ENCODE measurements at regions not wholly inside any gene's neighbourhood (a gene's known extent, or its start where the extent isn't known, plus 50 kb on each side); places are given as distances from the start of the nearest gene placed in this dataset.

DNA sequence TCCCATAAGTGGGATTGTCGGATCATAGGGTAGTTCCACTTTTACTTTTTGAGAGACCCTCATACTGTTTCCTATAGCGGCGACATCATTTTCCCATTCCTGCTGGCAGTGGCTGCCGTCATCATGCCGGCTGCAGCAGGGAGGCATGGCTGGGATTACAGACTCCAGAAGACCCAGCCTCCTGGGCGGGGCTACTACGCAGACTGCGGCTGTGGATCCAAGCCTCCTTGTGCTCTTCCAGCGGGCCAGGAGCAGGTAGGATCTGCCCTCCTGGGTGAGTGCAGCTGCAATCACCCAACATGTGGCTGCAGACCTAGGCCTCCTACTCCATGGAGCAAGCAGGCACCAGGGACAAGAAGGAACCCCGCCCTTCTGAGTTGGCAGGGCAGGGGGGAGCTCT is 359.2 kb downstream of the GALR1 start (continued):
- no peak for TF ChIP-seq NAIF1 (CRISPR knock-in tag; IDR thresholded peaks at IDR 0.05; ENCODE audit: borderline replicate concordance)

DNA sequence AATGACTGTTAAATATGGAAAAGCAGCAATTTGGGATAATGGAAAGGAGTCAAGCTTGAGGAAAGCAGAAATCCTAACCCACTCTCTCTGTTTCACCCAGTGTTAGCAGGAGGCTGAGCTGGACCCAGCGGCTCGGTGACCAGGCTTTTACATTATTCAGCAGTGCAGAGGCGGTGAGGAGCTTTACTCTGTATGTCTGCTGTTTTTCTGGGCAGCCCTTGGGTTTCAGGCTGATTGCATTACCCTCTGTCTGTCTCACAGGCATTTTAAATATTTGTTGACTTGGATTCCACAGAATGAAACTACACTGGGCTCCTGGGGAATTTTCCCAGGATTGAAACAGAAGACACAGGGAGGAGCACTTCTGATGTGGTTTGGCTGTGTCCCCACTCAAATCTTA is 368.0 kb downstream of the GALR1 start:
- Histone ChIP-seq H3K4me1 (ENCODE audit: insufficient read depth, low read length) (no peaks in the 10 kb centered on the region), H4K20me1 (ENCODE audit: insufficient read depth, low read length) (no peaks in the 10 kb centered on the region), H3K9ac (ENCODE audit: insufficient read depth, low read depth, low read length) (no peak overlapping the region), H3K36me3 (replicated peaks in 1 of 2; ENCODE audit: control insufficient read depth in 1 of 2, insufficient read depth in 2 of 2, low read length in 2 of 2) (no peaks in the 10 kb centered on the region), H2AFZ (ENCODE audit: low read length) (no peak overlapping the region), H3K27me3 (ENCODE audit: control insufficient read depth in 1 of 2, insufficient read depth in 2 of 2, low read length in 2 of 2) (no peaks in the 10 kb centered on the region), H3K9me3 (ENCODE audit: low read length) (no peaks in the 10 kb centered on the region), H3K4me3 (replicated peaks in 1 of 3; ENCODE audit: insufficient read depth in 1 of 3, low read depth in 2 of 3, low read length in 3 of 3) (no peak overlapping the region), H3K27ac (ENCODE audit: extremely low read length, insufficient read depth, low read length) (no peak overlapping the region), H3K79me2 (ENCODE audit: insufficient read depth, low read length) (no peaks in the 10 kb centered on the region), H3K4me2 (ENCODE audit: low read depth, low read length) (no peak overlapping the region)
- 0% methylated on average over 3 of the region's 3 CpGs for WGBS (ENCODE audit: low lambda C conversion rate)
- DNase-seq (ENCODE audit: low spot score), result no peak
- intact Hi-C loops (cut with micrococcal nuclease; ENCODE audit: unreplicated experiment) (no loop called here), in situ Hi-C loops (cut with HindIII; ENCODE audit: extremely low pct_ligation_motif_present, low pct_unique_long_range_greater_than_20kb) (no loop called here)
- CTCF ChIA-PET (ENCODE audit: low intra/inter-chr PET ratio, low total read pairs), result no interaction called here
- no TSS peak for BruUV-seq (replicated peaks)
- ATAC-seq, result no peak
- POLR2A ChIA-PET, result no interaction called here
- no peak for FAIRE-seq
- no peak for TF ChIP-seq HNRNPK (IDR thresholded peaks at IDR 0.05; ENCODE audit: low read depth, low read length, poor library complexity, severe bottlenecking)
- TF ChIP-seq GLI4 (CRISPR knock-in tag; IDR thresholded peaks at IDR 0.05; ENCODE audit: borderline replicate concordance), result no peak
- TF ChIP-seq EP300 (IDR thresholded peaks at IDR 0.05; ENCODE audit: low read depth in 2 of 2, low read length in 2 of 2), result no peak
- TF ChIP-seq EP300 (CRISPR knock-in tag; IDR thresholded peaks at IDR 0.05; ENCODE audit: borderline replicate concordance), result no peak
- TF ChIP-seq, protein P1, sequence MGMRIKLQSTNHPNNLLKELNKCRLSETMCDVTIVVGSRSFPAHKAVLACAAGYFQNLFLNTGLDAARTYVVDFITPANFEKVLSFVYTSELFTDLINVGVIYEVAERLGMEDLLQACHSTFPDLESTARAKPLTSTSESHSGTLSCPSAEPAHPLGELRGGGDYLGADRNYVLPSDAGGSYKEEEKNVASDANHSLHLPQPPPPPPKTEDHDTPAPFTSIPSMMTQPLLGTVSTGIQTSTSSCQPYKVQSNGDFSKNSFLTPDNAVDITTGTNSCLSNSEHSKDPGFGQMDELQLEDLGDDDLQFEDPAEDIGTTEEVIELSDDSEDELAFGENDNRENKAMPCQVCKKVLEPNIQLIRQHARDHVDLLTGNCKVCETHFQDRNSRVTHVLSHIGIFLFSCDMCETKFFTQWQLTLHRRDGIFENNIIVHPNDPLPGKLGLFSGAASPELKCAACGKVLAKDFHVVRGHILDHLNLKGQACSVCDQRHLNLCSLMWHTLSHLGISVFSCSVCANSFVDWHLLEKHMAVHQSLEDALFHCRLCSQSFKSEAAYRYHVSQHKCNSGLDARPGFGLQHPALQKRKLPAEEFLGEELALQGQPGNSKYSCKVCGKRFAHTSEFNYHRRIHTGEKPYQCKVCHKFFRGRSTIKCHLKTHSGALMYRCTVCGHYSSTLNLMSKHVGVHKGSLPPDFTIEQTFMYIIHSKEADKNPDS (CRISPR knock-in tag; IDR thresholded peaks at IDR 0.05), result no peak
- TF ChIP-seq SMYD3 (CRISPR knock-in tag; IDR thresholded peaks at IDR 0.05), result no peak

All from HepG2 (cell line).